ENCODE measurements at regions not wholly inside any gene's neighbourhood (a gene's known extent, or its start where the extent isn't known, plus 50 kb on each side); places are given as distances from the start of the nearest gene placed in this dataset.

GRCh38 chr5:125833398-125833797 lies 589.8 kb upstream of the GRAMD2B start:
- TF ChIP-seq CTCF (IDR thresholded peaks at IDR 0.05), result no peak
- TF ChIP-seq POLR2A (IDR thresholded peaks at IDR 0.05), result no peak
